ENCODE measurements at regions not wholly inside any gene's neighbourhood (a gene's known extent, or its start where the extent isn't known, plus 50 kb on each side); places are given as distances from the start of the nearest gene placed in this dataset.

GRCh38 chr3:29083676-29084075 is 197.2 kb upstream of the RBMS3 start:
- Histone ChIP-seq H3K27ac (ENCODE audit: low read depth in 1 of 2, low read length in 2 of 2) (no peak overlapping the region), H3K4me3 (ENCODE audit: low read length) (no peak overlapping the region), H3K27me3 (ENCODE audit: control insufficient read depth in 1 of 2, insufficient read depth in 2 of 2, low read length in 2 of 2) (no peaks in the 10 kb centered on the region), H3K4me1 (ENCODE audit: insufficient read depth, low read length) (no peaks in the 10 kb centered on the region), H3K36me3 (ENCODE audit: insufficient read depth, low read length) (no peaks in the 10 kb centered on the region), H3K9me3 (ENCODE audit: control insufficient read depth in 1 of 2, insufficient read depth in 1 of 2, low read length in 2 of 2) (peaks cover 0 to 5% of the 10 kb centered on the region in 2 experiments)
- no peak for ATAC-seq (ENCODE audit: poor library complexity)
- Mint-ChIP-seq H3K36me3 (ENCODE audit: low read depth) (no peaks in the 10 kb centered on the region), H3K4me1 (ENCODE audit: low read depth) (no peaks in the 10 kb centered on the region), H3K9me3 (peaks cover 2% of the 10 kb centered on the region), H3K27ac (no peak overlapping the region), H3K27me3 (no peaks in the 10 kb centered on the region), H3K4me3 (no peak overlapping the region)
- CTCF ChIA-PET: no interaction called here
- no peak for DNase-seq
- POLR2A ChIA-PET: no interaction called here
- TF ChIP-seq CTCF (IDR thresholded peaks at IDR 0.05): no peak
- intact Hi-C loops (cut with DNase I, micrococcal nuclease): no loop called here

- no peak for DNase-seq
Observed at GRCh38 chr3:29088579-29088978, 192.3 kb upstream of the RBMS3 start.

GRCh38 chr3:29090912-29091597 is 189.8 kb upstream of the RBMS3 start:
- DNase-seq (no peak), ATAC-seq (ENCODE audit: poor library complexity) (no peak)
- H3K4me1 Mint-ChIP-seq (ENCODE audit: low read depth): no peaks in the 10 kb centered on the region
- H3K9me3 Mint-ChIP-seq: peaks cover 4% of the 10 kb centered on the region
- Histone ChIP-seq H3K27me3 (ENCODE audit: control insufficient read depth in 1 of 2, insufficient read depth in 2 of 2, low read length in 2 of 2) (no peaks in the 10 kb centered on the region), H3K9me3 (ENCODE audit: control insufficient read depth in 1 of 2, insufficient read depth in 1 of 2, low read length in 2 of 2) (no peaks in the 10 kb centered on the region), H3K4me1 (ENCODE audit: insufficient read depth, low read length) (no peaks in the 10 kb centered on the region), H3K4me3 (ENCODE audit: low read length) (no peak overlapping the region), H3K27ac (ENCODE audit: low read depth in 1 of 2, low read length in 2 of 2) (no peak overlapping the region), H3K36me3 (ENCODE audit: insufficient read depth, low read length) (no peaks in the 10 kb centered on the region)
- H3K36me3 Mint-ChIP-seq (ENCODE audit: low read depth): no peaks in the 10 kb centered on the region
- no peaks in the 10 kb centered on the region for H3K27me3 Mint-ChIP-seq
- intact Hi-C loops (cut with DNase I, micrococcal nuclease): no loop called here
- no peak for TF ChIP-seq CTCF (IDR thresholded peaks at IDR 0.05)
- ChIA-PET POLR2A (no interaction called here), CTCF (no interaction called here)
- H3K4me3 Mint-ChIP-seq: no peak overlapping the region
- H3K27ac Mint-ChIP-seq: no peak overlapping the region

More at GRCh38 chr3:29088579-29088978, 192.3 kb upstream of the RBMS3 start:
- H3K27me3 Mint-ChIP-seq: no peaks in the 10 kb centered on the region
- H3K27ac ChIP-seq (ENCODE audit: low read depth in 1 of 2, low read length in 2 of 2): no peak overlapping the region
- intact Hi-C loops (cut with DNase I, micrococcal nuclease): no loop called here
- TF ChIP-seq CTCF (IDR thresholded peaks at IDR 0.05): no peak
- ChIA-PET CTCF (no interaction called here), POLR2A (no interaction called here)
- no peak overlapping the region for H3K4me3 Mint-ChIP-seq
- no peaks in the 10 kb centered on the region for H3K9me3 ChIP-seq (ENCODE audit: control insufficient read depth in 1 of 2, insufficient read depth in 1 of 2, low read length in 2 of 2)
- H3K27me3 ChIP-seq (ENCODE audit: control insufficient read depth in 1 of 2, insufficient read depth in 2 of 2, low read length in 2 of 2): no peaks in the 10 kb centered on the region
- peaks cover 3% of the 10 kb centered on the region for H3K9me3 Mint-ChIP-seq
- no peaks in the 10 kb centered on the region for H3K36me3 ChIP-seq (ENCODE audit: insufficient read depth, low read length)
- no peak overlapping the region for H3K4me3 ChIP-seq (ENCODE audit: low read length)
- H3K36me3 Mint-ChIP-seq (ENCODE audit: low read depth): no peaks in the 10 kb centered on the region
- H3K4me1 ChIP-seq (ENCODE audit: insufficient read depth, low read length): no peaks in the 10 kb centered on the region
- no peaks in the 10 kb centered on the region for H3K4me1 Mint-ChIP-seq (ENCODE audit: low read depth)
- no peak overlapping the region for H3K27ac Mint-ChIP-seq
- ATAC-seq (ENCODE audit: poor library complexity): no peak
